Left lobe of liver (tissue), 2 donors: ENCODE measurements at regions not wholly inside any gene's neighbourhood (a gene's known extent, or its start where the extent isn't known, plus 50 kb on each side); places are given as distances from the start of the nearest gene placed in this dataset.
"Not testable (repeated sequence)": the region's sequence is repeated elsewhere in the genome, so short reads cannot be mapped to it uniquely, and the experiment has no call there.

ENCODE experiments used
- ATAC-seq: fragments of 200-7000 bp; cut with Tn5 transposase; one replicate; pipeline ENCODE4 v1.9.1; 2020; ENCODE audit warnings: mild to moderate bottlenecking, moderate library complexity
- DNase-seq: peaks from one replicate; pipeline ENCODE4 v3.0.0-alpha.2; 2020; ENCODE audit warnings: low spot score
- donor health status: DM: no; HTN: no; CAD: no; lungs with moderate emphysema.
- donor health status: DM: no; HTN: yes; CAD: no.

GRCh38 chr9:67708109-67708508, 150.6 kb upstream of the ANKRD20A1 start:
- ATAC-seq, DNase-seq: not testable (repeated sequence)

- ATAC-seq, DNase-seq: not testable (repeated sequence)
These were observed 147.3 kb upstream of the ANKRD20A1 start for GRCh38 chr9:67711429-67711828.

DNA sequence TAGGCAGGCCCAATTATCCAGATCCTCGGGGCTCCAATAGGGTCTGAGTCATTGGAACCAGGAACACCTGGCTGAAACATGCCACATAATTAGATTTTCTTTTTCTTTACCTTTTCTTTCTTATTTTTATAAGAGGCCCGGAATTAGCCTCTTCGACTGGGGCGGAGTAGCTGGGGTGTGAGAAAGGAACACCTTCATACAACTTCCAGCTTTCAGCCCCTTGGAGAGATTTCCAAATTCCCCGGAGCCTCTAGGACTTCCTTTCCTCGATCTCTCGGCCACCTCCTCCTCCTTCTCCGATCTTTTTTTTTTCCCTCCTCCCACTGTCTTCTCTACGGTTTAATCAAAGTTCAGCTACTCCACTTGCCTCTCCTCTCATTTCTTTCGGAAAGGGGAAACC, 146.8 kb upstream of the ANKRD20A1 start:
- not testable (repeated sequence) for ATAC-seq
- DNase-seq, result peak; percentile 29

DNA sequence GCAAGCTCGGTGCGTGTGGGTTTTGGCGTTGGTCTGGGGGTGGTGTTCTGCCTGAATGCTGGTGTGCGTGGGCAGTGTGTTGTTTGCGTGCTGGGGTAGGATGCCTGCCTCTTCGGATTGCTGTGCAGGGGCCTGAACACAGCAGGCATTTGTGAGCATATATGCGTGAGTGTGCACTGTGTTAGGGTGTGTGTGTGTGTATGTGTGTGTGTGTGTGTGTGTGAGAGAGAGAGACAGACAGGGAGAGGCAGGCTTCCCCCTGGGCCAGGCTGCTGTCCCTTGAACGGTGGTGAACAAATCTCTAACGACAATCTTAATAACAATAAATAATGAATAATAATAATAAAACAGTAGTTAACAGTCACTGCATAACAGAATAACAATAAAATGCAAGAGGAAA, 145.8 kb upstream of the ANKRD20A1 start:
- DNase-seq, ATAC-seq: not testable (repeated sequence)

GRCh38 chr9:67717830-67718388, 140.8 kb upstream of the ANKRD20A1 start:
- not testable (repeated sequence) for DNase-seq, ATAC-seq

- ATAC-seq, result not testable (repeated sequence)
- DNase-seq, result peak; percentile 37
These were observed 138.2 kb upstream of the ANKRD20A1 start for GRCh38 chr9:67720491-67720890.

DNA sequence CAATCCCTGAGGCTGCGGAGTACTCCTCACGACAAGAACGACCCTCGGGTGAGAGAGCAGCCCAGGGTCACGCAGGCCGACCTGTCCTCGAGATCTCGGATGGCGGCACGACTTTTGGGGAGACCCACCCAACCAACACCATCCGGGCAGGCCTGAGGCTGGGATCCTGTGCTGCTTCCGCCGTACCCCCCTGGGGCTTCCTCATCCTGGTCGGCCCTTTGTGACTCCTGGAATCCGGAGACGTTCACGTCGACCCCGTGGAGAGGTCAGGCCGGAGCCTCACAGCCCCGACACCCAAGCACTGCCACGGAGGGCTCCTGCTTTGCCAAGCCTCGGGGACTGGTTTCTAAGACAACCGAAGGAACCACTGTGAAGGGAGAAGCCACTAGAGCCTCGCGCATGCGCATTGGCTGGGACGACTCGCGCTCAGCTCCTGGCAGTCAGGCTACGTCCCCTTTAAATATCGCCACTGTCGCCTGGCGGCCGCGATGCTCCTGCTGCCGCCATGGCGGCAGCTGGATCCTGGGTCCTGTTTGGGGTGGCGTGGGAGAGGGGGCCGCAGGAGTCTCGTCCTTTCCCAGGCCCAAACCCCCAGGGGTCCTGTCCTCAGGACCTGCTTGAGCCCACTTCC, 136.2 kb upstream of the ANKRD20A1 start:
- peak; percentile 85 for ATAC-seq
- not testable (repeated sequence) for DNase-seq

GRCh38 chr9:67723185-67723584, 135.5 kb upstream of the ANKRD20A1 start:
- not testable (repeated sequence) for DNase-seq
- peak; percentile 26 for ATAC-seq

- peak; percentile 46 for DNase-seq
- ATAC-seq, result not testable (repeated sequence)
These were observed 133.8 kb upstream of the ANKRD20A1 start for GRCh38 chr9:67724885-67725284.

DNA sequence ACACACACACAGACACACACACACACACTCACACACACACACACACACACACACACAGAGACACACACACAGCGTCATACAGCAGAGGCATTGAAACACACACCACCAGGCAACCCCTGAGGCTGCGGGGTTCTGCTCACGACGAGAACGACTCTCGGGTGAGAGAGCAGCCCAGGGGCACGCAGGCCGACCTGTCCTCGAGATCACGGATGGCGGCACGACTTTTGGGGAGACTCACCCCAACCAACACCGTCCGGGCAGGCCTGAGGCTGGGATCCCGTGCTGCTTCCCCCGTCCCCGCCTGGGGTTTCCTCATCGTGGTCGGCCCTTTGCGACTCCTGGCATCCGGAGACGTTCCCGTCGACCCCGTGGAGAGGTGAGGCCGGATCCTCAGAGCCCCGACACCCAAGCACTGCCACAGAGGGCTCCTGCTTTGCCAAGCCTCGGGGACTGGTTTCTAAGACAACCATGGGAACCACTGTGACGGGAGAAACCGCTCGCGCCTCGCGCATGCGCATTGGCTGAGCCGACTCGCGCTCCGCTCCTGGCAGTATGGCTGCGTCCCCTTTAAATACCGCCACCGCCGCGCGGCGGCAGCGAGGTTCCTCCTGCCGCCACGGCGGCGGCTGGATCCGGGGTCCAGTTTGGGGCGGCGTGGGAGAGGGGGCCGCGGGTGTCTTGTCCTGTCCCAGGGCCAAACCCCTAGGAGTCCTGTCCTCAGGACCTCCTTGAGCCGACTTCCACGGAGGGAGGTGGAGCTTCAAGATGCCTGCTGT, 132.3 kb upstream of the ANKRD20A1 start:
- peak; percentile 86 for ATAC-seq
- DNase-seq, result not testable (repeated sequence)

DNA sequence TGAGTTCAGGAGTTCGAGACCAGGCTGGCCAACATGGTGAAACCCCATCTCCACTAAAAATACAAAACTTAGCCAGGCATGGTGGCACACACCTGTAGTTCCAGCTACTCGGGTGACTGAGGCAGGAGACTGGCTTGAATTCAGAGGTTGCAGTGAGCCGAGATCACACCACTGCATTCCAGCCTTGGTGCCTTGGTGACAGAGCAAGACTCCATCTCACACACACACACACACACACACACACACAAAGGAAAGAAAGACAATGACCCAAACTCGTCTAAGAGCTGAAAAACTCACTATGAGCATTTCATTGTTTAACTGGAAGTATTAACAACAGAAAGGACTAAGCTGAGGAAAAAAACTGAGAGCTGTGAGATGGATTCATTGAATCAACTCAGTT, 95.6 kb upstream of the ANKRD20A1 start:
- ATAC-seq, result not testable (repeated sequence)

GRCh38 chr9:67771807-67772206, 86.9 kb upstream of the ANKRD20A1 start:
- ATAC-seq, DNase-seq: not testable (repeated sequence)

More for the DNA sequence above, 95.6 kb upstream of the ANKRD20A1 start:
- not testable (repeated sequence) for DNase-seq

- not testable (repeated sequence) for DNase-seq, ATAC-seq
These were observed 58.6 kb upstream of the ANKRD20A1 start for GRCh38 chr9:67800170-67800569.
